Neural progenitor cell (in vitro differentiated cells): ENCODE measurements at regions not wholly inside any gene's neighbourhood (a gene's known extent, or its start where the extent isn't known, plus 50 kb on each side); places are given as distances from the start of the nearest gene placed in this dataset.

Experiments
- DNase-seq: peaks from one replicate; pipeline ENCODE4 v3.0.0-alpha.2; 2016; ENCODE audit warnings: low spot score
- H2AFZ ChIP-seq: fragments of 200-600 bp; sonication (generic); replicated peaks from 2 replicates; pipeline ENCODE4 v1.6.1; 2016; ENCODE audit warnings: antibody characterized with exemption
- H3F3A ChIP-seq: fragments of 200-600 bp; sonication (generic); 2 replicates; pipeline ENCODE4 v1.6.1; 2016; ENCODE audit warnings: antibody characterized with exemption, low read depth
- H3K27ac ChIP-seq: fragments of 200-600 bp; sonication (generic); 2 replicates; pipeline ENCODE4 v1.5.1; 2016; ENCODE audit warnings: mild to moderate bottlenecking
- H3K27me3 ChIP-seq: fragments of 200-600 bp; sonication (generic); 2 replicates; pipeline ENCODE4 v1.6.1; 2016; ENCODE audit warnings: mild to moderate bottlenecking, moderate library complexity
- H3K36me3 ChIP-seq: fragments of 200-600 bp; sonication (generic); 2 replicates; pipeline ENCODE4 v1.5.1; 2016
- H3K4me1 ChIP-seq: fragments of 200-600 bp; sonication (generic); 2 replicates; pipeline ENCODE4 v1.6.1; 2016; ENCODE audit warnings: mixed run types
- H3K4me2 ChIP-seq: fragments of 200-600 bp; sonication (generic); 2 replicates; pipeline ENCODE4 v1.6.1; 2016
- H3K4me3 ChIP-seq: fragments of 200-600 bp; sonication (generic); 2 replicates; pipeline ENCODE4 v1.5.1; 2016
- H3K79me2 ChIP-seq: fragments of 200-600 bp; sonication (generic); 2 replicates; pipeline ENCODE4 v1.6.1; 2016; ENCODE audit warnings: low read depth
- H3K9ac ChIP-seq: fragments of 200-600 bp; sonication (generic); 2 replicates; pipeline ENCODE4 v1.6.1; 2016
- H3K9me3 ChIP-seq: fragments of 200-600 bp; sonication (generic); 2 replicates; pipeline ENCODE4 v1.5.1; 2016; ENCODE audit warnings: low read depth
- H4K20me1 ChIP-seq: fragments of 200-600 bp; sonication (generic); 2 replicates; pipeline ENCODE4 v1.6.1; 2016; ENCODE audit warnings: low read depth
- H3K27ac Mint-ChIP-seq: 3 replicates; pipeline ENCODE4 v1.8.0; 2021; ENCODE audit warnings: mixed read lengths
- H3K27me3 Mint-ChIP-seq: 2 replicates; pipeline ENCODE4 v1.8.0; 2022; ENCODE audit warnings: low read depth, mild to moderate bottlenecking, inconsistent platforms, moderate library complexity, mixed read lengths; ENCODE audit not compliant: insufficient read depth
- H3K36me3 Mint-ChIP-seq: 3 replicates; pipeline ENCODE4 v1.8.0; 2021; ENCODE audit warnings: mixed read lengths
- H3K4me1 Mint-ChIP-seq: 3 replicates; pipeline ENCODE4 v1.8.0; 2021; ENCODE audit warnings: mixed read lengths
- H3K4me3 Mint-ChIP-seq: 3 replicates; pipeline ENCODE4 v1.8.0; 2021; ENCODE audit warnings: mild to moderate bottlenecking, moderate library complexity, mixed read lengths
- H3K9me3 Mint-ChIP-seq: 3 replicates; pipeline ENCODE4 v1.8.0; 2020; ENCODE audit warnings: mixed read lengths
- CTCF ChIP-seq: fragments of 200-600 bp; sonication (generic); IDR thresholded peaks from 2 replicates; pipeline ENCODE4 v1.5.1; 2017; ENCODE audit warnings: antibody characterized with exemption, mild to moderate bottlenecking
- EZH2 ChIP-seq: fragments of 200-600 bp; sonication (generic); IDR thresholded peaks from 2 replicates; pipeline ENCODE4 v1.6.1; 2017; ENCODE audit warnings: antibody characterized with exemption, mild to moderate bottlenecking, moderate library complexity
- EZH2phosphoT487 ChIP-seq: fragments of 200-600 bp; sonication (generic); IDR thresholded peaks from 2 replicates; pipeline ENCODE4 v1.6.1; 2017; ENCODE audit warnings: antibody characterized with exemption

GRCh38 chr1:185663771-185664296 lies 70.4 kb upstream of the HMCN1 start:
- no peaks in the 10 kb centered on the region for H3K36me3 ChIP-seq
- no peaks in the 10 kb centered on the region for H3K4me1 Mint-ChIP-seq
- no peaks in the 10 kb centered on the region for H3K27me3 ChIP-seq
- no peak overlapping the region for H3K27ac ChIP-seq
- no peaks in the 10 kb centered on the region for H3K9me3 ChIP-seq
- no peak overlapping the region for H3K9ac ChIP-seq
- no peak overlapping the region for H3K4me3 Mint-ChIP-seq
- H3F3A ChIP-seq: no peaks in the 10 kb centered on the region
- no peak overlapping the region for H3K27ac Mint-ChIP-seq
- no peaks in the 10 kb centered on the region for H3K79me2 ChIP-seq
- H3K36me3 Mint-ChIP-seq: no peaks in the 10 kb centered on the region
- no peaks in the 10 kb centered on the region for H3K27me3 Mint-ChIP-seq
- H3K4me2 ChIP-seq: no peak overlapping the region
- H4K20me1 ChIP-seq: no peaks in the 10 kb centered on the region
- TF ChIP-seq EZH2 (no peak), EZH2phosphoT487 (no peak), CTCF (no peak)
- H3K4me3 ChIP-seq: no peak overlapping the region
- no peak for DNase-seq
- peaks cover 7% of the 10 kb centered on the region for H3K4me1 ChIP-seq
- peaks cover 3% of the 10 kb centered on the region for H3K9me3 Mint-ChIP-seq
- H2AFZ ChIP-seq: no peak overlapping the region

GRCh38 chr1:185663332-185663731 lies 70.9 kb upstream of the HMCN1 start:
- TF ChIP-seq CTCF: no peak
- TF ChIP-seq EZH2: no peak
- TF ChIP-seq EZH2phosphoT487: no peak
- no peaks in the 10 kb centered on the region for H3K9me3 ChIP-seq
- no peak overlapping the region for H3K9ac ChIP-seq
- no peak for DNase-seq
- H3K4me1 ChIP-seq: peaks cover 7% of the 10 kb centered on the region
- no peak overlapping the region for H3K27ac ChIP-seq
- H3K27ac Mint-ChIP-seq: no peak overlapping the region
- H3K4me2 ChIP-seq: no peak overlapping the region
- H3K4me3 ChIP-seq: no peak overlapping the region
- no peaks in the 10 kb centered on the region for H3F3A ChIP-seq
- no peaks in the 10 kb centered on the region for H3K79me2 ChIP-seq
- no peaks in the 10 kb centered on the region for H3K4me1 Mint-ChIP-seq
- H3K36me3 ChIP-seq: no peaks in the 10 kb centered on the region
- no peaks in the 10 kb centered on the region for H3K27me3 Mint-ChIP-seq
- peaks cover 3% of the 10 kb centered on the region for H3K9me3 Mint-ChIP-seq
- no peaks in the 10 kb centered on the region for H4K20me1 ChIP-seq
- H3K36me3 Mint-ChIP-seq: no peaks in the 10 kb centered on the region
- H3K27me3 ChIP-seq: no peaks in the 10 kb centered on the region
- H3K4me3 Mint-ChIP-seq: no peak overlapping the region
- H2AFZ ChIP-seq: no peak overlapping the region

- TF ChIP-seq EZH2phosphoT487 (no peak), EZH2 (no peak), CTCF (no peak)
- Histone ChIP-seq H3F3A (no peaks in the 10 kb centered on the region), H2AFZ (no peak overlapping the region), H3K36me3 (no peaks in the 10 kb centered on the region), H3K4me1 (peaks cover 3% of the 10 kb centered on the region), H3K9ac (no peak overlapping the region), H3K4me3 (no peak overlapping the region), H3K4me2 (no peak overlapping the region), H3K27ac (no peak overlapping the region), H3K9me3 (no peaks in the 10 kb centered on the region), H3K79me2 (no peaks in the 10 kb centered on the region), H4K20me1 (no peaks in the 10 kb centered on the region), H3K27me3 (no peaks in the 10 kb centered on the region)
- H3K4me3 Mint-ChIP-seq: no peak overlapping the region
- no peaks in the 10 kb centered on the region for H3K4me1 Mint-ChIP-seq
- H3K36me3 Mint-ChIP-seq: no peaks in the 10 kb centered on the region
- no peak for DNase-seq
- H3K27me3 Mint-ChIP-seq: peaks cover 2% of the 10 kb centered on the region
- H3K27ac Mint-ChIP-seq: no peak overlapping the region
- peaks cover 3% of the 10 kb centered on the region for H3K9me3 Mint-ChIP-seq
Observed at GRCh38 chr1:185661971-185662370, 72.2 kb upstream of the HMCN1 start.
